ENCODE measurements at regions not wholly inside any gene's neighbourhood (a gene's known extent, or its start where the extent isn't known, plus 50 kb on each side); places are given as distances from the start of the nearest gene placed in this dataset.

DNA sequence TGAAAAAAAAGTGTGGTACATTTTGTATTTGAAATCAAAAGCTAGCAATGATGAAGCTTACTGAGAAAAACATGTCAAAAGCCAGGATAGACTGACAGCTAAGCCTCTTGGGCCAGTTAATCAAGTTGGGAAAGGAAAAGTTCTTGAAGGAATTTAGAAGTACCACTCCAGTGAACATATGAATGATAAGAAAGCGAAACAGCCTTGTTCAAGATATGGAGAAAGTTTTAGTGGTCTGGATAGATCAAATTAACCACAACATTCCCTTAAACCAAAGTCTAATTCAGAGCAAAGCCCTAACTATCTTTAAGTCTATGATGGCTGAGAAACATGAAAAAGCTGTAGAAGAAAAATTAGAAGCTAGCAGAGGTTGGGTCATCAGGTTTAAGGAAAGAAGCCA is 268.3 kb downstream of the PDHA2 start:
- H3K27ac ChIP-seq: no peak overlapping the region
- DNase-seq: no peak
- no peaks in the 10 kb centered on the region for H3K4me1 ChIP-seq
- in situ Hi-C loops (cut with MboI; ENCODE audit: low pct_ligation_motif_present in 1 of 4, low pct_unique_long_range_greater_than_20kb in 1 of 4, low sequenced_read_pairs in 3 of 4): no loop called here
- H3K4me3 ChIP-seq: no peak overlapping the region
- no peak for TF ChIP-seq EP300 (IDR thresholded peaks at IDR 0.05; ENCODE audit: low read depth)
- TF ChIP-seq, protein P1, sequence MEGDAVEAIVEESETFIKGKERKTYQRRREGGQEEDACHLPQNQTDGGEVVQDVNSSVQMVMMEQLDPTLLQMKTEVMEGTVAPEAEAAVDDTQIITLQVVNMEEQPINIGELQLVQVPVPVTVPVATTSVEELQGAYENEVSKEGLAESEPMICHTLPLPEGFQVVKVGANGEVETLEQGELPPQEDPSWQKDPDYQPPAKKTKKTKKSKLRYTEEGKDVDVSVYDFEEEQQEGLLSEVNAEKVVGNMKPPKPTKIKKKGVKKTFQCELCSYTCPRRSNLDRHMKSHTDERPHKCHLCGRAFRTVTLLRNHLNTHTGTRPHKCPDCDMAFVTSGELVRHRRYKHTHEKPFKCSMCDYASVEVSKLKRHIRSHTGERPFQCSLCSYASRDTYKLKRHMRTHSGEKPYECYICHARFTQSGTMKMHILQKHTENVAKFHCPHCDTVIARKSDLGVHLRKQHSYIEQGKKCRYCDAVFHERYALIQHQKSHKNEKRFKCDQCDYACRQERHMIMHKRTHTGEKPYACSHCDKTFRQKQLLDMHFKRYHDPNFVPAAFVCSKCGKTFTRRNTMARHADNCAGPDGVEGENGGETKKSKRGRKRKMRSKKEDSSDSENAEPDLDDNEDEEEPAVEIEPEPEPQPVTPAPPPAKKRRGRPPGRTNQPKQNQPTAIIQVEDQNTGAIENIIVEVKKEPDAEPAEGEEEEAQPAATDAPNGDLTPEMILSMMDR (IDR thresholded peaks at IDR 0.05): no peak
- TF ChIP-seq POLR2AphosphoS5 (IDR thresholded peaks at IDR 0.05): no peak
- no peak for TF ChIP-seq POLR2A (IDR thresholded peaks at IDR 0.05)
- H3K9me3 ChIP-seq: no peaks in the 10 kb centered on the region
- no peaks in the 10 kb centered on the region for H3K36me3 ChIP-seq
- intact Hi-C loops (cut with DNase I; ENCODE audit: low total_unique reads): no loop called here
- no peaks in the 10 kb centered on the region for H3K27me3 ChIP-seq
- 59 to 71% methylated on average over 1 of the region's 1 CpG for WGBS, 2 donors (ENCODE audit: low coverage in 1 of 2)

DNA sequence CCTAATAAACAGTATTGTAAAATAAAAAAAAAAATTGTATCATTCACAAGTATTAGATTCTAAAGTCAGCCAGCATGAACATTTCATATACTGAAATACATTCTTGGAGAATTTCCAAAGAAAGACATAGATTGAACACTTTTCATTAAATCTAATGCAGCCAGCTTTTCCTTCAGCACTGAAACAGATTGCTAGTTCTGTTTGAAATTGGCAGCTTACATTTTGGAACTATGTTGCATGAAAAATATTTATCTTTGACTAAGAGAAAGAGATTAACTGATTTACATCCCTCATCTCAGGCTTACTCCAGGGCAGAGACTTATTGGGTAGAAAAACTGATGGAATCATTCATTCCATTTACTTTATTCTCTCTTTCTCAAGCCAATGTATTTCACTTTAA is 272.7 kb downstream of the PDHA2 start:
- TF ChIP-seq POLR2AphosphoS5 (IDR thresholded peaks at IDR 0.05): no peak
- no peak for TF ChIP-seq POLR2A (IDR thresholded peaks at IDR 0.05)
- TF ChIP-seq, protein P1 (IDR thresholded peaks at IDR 0.05): no peak
- TF ChIP-seq EP300 (IDR thresholded peaks at IDR 0.05; ENCODE audit: low read depth): no peak
- no peaks in the 10 kb centered on the region for H3K4me1 ChIP-seq
- intact Hi-C loops (cut with DNase I; ENCODE audit: low total_unique reads): no loop called here
- no peak overlapping the region for H3K27ac ChIP-seq
- H3K36me3 ChIP-seq: no peaks in the 10 kb centered on the region
- in situ Hi-C loops (cut with MboI; ENCODE audit: low pct_ligation_motif_present in 1 of 4, low pct_unique_long_range_greater_than_20kb in 1 of 4, low sequenced_read_pairs in 3 of 4): no loop called here
- no peak overlapping the region for H3K4me3 ChIP-seq
- H3K27me3 ChIP-seq: no peaks in the 10 kb centered on the region
- H3K9me3 ChIP-seq: no peaks in the 10 kb centered on the region
- no peak for DNase-seq

DNA sequence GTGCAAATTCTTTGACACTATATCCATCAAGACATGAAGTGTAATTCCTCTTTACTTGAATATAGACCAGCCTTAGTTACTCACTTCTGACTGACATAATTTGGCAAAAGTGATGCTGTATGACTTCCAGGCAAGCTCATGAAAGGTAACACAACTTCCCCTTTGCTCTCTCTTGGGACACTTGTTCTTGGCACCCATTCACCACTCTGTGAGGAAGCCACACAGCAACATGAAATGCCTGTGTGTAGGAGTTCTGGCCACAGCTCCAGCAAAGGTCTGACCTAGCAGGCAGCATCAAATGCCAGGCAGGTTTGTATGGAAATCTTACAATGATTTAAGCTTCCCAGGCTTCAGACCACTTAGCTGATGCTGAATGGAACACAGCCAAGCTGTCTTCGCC is 280.3 kb downstream of the PDHA2 start:
- no peak overlapping the region for H3K4me3 ChIP-seq
- intact Hi-C loops (cut with DNase I; ENCODE audit: low total_unique reads) (no loop called here), in situ Hi-C loops (cut with MboI; ENCODE audit: low pct_ligation_motif_present in 1 of 4, low pct_unique_long_range_greater_than_20kb in 1 of 4, low sequenced_read_pairs in 3 of 4) (no loop called here)
- 70% methylated on average over 1 of the region's 1 CpG; no CpG with 5 or more reads in 1 of the 2 donors for WGBS, 2 donors (ENCODE audit: low coverage in 1 of 2)
- no peak for DNase-seq
- H3K36me3 ChIP-seq: no peaks in the 10 kb centered on the region
- no peaks in the 10 kb centered on the region for H3K4me1 ChIP-seq
- TF ChIP-seq POLR2A (IDR thresholded peaks at IDR 0.05) (no peak), EP300 (IDR thresholded peaks at IDR 0.05; ENCODE audit: low read depth) (no peak), POLR2AphosphoS5 (IDR thresholded peaks at IDR 0.05) (no peak)
- TF ChIP-seq, protein P1 (IDR thresholded peaks at IDR 0.05): no peak
- H3K27ac ChIP-seq: no peak overlapping the region
- H3K27me3 ChIP-seq: no peaks in the 10 kb centered on the region
- H3K9me3 ChIP-seq: no peaks in the 10 kb centered on the region

DNA sequence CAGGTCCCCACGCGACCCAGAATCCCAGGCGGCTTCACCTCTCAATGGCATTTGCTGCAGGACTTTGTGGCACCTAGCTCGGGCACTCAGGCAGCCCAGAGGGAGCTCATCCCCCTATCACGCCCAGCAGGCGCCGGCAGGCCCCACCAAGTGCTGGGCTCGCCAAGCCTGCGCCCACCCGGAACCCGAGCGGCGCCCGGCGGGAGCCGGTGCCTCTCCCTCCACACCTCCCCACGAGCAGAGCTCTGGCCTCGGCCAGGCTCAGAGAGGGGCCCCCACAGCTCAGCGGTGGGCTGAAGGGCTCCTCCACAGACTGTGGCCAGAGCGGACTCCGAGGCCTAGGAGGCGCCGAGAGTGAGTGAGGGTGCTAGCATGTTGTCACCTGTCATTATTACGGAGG is 286.3 kb downstream of the PDHA2 start:
- Histone ChIP-seq H3K36me3 (no peaks in the 10 kb centered on the region), H3K9me3 (no peaks in the 10 kb centered on the region), H3K27me3 (no peaks in the 10 kb centered on the region), H3K4me1 (no peaks in the 10 kb centered on the region), H3K27ac (no peak overlapping the region), H3K4me3 (no peak overlapping the region)
- DNase-seq: no peak
- intact Hi-C loops (cut with DNase I; ENCODE audit: low total_unique reads) (no loop called here), in situ Hi-C loops (cut with MboI; ENCODE audit: low pct_ligation_motif_present in 1 of 4, low pct_unique_long_range_greater_than_20kb in 1 of 4, low sequenced_read_pairs in 3 of 4) (no loop called here)
- TF ChIP-seq POLR2AphosphoS5 (IDR thresholded peaks at IDR 0.05) (no peak), EP300 (IDR thresholded peaks at IDR 0.05; ENCODE audit: low read depth) (no peak), POLR2A (IDR thresholded peaks at IDR 0.05) (no peak)
- TF ChIP-seq, protein P1 (IDR thresholded peaks at IDR 0.05): no peak
- 89 to 92% methylated on average over 7 to 24 of the region's 24 CpGs for WGBS, 2 donors (ENCODE audit: low coverage in 1 of 2)

Measured in transverse colon (tissue), 4 donors.